COR-L47 (cell line): ENCODE measurements at regions not wholly inside any gene's neighbourhood (a gene's known extent, or its start where the extent isn't known, plus 50 kb on each side); places are given as distances from the start of the nearest gene placed in this dataset.

ENCODE experiments used
- DNase-seq: peaks from one replicate; lab custom pipeline; 2025; lab: John Stamatoyannopoulos, UW

DNA sequence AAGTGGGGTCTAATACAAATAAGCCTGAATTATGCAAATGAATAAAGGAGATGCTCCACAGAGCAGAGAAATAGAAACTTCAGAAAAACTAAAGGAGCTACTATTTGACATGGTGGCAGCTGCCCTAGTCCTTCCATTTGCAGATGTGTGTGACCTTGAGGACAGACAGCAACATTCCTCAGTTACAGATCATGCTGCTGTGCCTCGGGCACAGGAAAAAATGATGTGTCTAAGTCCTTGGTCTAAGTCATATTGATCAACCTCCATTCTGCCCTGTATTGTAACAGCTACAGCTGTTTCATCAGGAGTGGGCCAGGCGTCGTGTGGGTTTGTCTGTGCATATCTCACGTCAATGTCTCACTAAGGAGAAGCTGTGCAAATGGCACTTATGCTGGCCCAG, 710.4 kb downstream of the TNS3 start:
- no peak for DNase-seq

DNA sequence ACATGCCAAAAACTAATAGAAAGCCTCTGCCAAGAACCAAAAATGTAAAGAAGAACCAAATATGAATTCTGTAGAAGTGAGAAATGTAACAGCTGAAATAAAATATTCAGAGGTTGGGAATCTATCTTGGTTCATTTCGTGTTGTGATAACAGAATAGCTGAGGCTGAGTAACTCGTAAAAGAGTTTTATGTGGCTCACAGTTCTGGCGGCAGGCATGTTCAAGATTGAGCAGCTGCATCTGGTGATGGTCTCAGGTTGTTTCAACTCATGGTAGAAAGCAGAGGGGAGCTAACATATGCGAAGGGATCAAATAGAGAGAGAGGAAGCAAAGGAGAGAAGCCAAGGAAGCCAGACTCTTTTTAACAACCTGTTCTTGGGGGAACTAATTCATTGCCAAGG, 717.2 kb downstream of the TNS3 start:
- no peak for DNase-seq

DNA sequence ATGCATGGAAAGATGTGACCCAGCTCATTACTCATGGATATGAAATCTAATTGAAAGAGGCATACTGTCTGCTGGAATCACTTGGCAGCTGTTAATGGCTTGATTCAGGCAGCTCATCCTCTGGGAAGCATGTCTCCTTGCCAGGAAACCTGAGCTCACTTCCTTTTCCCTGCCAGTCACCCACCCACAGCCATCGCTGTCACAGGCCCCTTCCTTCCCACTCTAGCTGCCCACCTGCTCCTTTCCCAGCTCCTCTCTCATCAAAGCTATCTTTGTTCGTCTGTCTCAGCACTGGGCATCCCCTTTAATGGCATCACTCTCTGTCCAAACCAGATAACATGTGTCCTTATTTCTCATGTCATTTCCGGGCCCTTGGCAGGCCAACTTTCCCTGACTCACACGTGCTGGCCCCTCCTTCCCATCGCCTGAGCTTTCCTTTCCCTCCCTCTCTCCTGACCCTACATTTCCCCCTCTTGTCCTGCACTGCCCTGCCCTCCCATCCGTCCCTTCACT, 721.9 kb downstream of the TNS3 start:
- no peak for DNase-seq

DNA sequence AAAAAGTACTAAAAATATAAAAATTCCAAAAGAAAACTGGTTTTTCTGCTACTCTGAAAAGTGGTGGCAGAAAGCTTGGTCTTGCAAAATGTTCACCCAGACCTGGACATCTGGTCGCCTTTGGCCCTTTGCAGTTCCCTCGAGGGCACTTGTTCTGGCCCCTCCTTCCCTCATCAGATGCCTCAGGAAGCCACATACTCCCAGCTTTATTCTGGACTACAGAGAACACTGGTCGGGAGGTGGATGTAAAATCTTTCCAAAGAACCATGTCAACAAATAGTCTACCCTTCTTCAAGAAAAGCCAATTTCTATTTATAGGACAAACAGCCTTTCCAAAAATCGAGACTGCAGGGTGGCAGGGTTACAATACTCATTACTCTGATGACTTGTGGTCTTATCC, 726.1 kb downstream of the TNS3 start:
- DNase-seq = no peak

DNA sequence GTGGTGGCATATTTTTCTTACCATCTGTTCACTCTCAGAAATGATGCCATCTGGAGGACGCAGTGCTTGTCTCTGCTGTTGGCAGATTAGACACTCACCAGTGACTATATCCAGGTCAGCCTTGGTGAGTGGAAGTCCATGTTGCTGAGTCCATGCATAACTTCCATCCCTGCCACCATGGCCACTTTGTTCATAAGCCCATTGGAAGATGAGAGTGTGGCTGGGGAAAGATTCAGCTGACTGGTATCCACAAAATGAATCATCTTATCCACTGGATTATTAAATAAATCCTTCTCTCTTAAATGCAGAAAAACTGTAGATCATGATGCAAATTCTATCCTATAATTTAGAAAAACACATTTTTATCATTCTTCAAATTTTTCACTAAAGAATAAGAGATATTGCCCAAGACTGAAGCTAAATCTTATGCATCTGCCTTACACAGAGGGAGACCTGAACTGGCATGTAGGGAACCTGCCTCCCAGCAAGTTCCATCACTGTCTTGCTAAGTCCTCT, 726.9 kb downstream of the TNS3 start:
- no peak for DNase-seq

DNA sequence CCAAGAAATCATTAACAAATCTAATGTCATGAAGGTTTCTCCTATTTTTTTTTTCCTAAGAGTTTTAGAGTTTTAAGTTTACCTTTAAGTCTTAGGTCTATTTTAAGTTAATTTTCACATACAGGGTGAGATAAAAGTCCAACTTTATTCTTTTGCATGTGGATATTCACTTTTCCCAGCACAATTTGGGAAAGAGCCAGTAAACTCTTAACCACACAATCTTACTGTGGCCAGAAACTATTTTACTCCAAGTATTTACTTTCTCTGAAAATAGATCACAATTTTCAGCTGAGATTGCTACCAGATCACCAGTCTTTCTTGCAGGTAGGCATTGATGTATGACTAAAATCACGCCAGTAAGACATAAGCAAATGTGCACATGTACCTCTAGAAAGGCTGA, 728.5 kb downstream of the TNS3 start:
- no peak for DNase-seq

DNA sequence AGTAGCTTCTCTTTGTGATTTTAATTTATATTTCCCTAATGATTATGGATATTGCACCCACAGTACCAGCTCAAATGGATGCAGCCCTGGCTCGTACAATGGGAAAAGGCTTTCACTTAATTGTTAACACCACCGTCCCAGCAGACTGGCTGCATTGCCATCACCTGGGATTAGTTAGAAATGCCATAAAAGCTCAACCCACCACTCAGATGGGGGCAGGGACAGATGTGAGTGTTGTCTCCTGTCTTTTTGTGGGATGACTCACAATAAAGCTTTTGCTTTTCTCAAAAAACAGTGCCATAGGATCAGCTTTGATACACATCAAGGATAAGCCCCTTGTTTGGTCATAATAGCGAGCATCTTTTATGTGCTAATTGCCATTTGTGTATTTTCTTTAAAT, 729.1 kb downstream of the TNS3 start:
- DNase-seq = no peak

DNA sequence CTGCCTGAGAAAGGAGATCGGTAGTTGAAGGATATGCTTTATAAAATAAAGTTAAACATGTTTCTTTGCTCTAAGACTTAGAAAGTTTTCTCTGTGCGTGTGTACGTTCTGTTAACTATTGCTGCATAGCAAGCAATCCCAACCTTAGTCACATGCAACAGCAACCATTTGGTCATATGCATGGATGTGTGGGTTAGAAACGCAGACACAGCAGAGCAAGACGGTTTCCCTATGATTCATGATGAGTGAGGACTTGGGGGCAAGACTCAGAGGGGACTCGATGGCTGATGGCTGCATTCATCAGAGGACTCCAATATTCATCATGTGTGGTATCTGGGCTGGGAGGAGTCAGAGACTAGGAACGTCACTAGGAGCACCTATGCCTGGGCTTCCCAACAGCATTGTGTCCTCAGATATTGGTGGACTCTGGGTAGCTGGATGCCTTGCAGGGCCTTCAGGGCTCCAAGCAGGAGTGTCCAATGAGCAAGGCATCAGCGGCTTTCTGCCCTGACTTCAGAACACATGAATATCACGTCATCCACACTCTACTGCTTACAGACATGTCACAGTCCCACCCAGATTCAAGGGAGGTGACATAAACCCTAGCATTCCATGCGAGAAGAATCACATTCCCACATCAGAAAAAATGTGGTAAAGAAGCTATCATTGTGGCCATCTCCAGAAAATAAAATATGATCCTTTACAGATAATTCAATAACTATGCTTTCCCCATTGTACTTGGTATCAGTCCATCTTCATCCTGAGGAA, 731.2 kb downstream of the TNS3 start:
- no peak for DNase-seq

DNA sequence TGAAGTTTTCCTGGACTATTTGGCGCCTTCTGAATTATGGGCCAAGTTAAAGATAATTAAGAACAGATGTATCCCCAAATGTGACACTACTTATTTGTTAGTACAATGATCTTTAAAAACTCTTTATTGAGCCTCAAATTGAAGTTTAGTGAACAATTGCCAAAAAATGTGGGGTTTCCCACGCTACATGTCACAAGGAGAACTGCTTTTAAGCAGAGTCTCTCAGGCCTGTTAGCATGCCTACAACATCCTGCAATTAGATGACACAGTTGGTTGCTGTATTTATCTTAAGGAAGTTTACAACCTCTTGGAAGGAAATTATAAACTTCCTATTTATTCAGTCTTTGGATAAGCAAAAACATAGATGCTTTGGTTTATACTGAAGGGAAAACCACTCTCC, 733.0 kb downstream of the TNS3 start:
- no peak for DNase-seq

DNA sequence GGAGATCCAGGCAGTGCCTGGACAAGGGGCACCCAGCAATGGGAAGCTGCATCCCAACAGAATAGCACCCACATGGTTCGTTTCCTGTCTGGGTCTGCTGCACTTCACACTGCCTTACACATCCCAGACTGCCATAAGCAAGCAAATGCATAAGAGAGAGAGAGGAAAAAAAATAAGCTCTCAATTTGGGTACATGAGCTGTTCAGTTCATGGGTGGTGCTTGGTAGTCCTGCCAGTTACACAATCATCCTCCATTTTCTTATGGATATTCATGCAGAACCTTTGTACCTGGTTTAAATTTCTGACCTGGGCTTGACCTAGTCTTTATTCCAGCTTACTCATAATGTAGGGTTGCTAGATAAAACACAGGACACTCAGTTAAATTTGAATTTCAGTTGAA, 733.6 kb downstream of the TNS3 start:
- no peak for DNase-seq

DNA sequence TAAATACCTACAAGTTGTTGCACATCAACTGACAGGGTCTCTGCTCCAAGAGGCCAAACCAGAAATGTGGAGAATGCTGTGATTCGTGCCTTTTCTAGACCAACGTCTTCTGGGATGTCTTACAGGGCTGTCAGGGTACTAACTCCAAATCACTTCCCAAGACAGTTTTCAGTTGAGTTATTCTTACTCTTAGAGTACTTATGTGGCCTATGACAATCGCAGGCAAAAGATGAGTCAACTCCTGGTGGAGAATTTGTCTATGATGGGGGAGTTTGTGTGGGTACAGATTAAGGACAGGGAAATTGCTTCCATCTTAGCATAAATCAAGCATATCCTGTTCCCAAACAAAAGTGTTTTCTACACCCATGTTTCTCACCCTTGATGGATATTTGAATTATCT, 734.8 kb downstream of the TNS3 start:
- DNase-seq = no peak

DNA sequence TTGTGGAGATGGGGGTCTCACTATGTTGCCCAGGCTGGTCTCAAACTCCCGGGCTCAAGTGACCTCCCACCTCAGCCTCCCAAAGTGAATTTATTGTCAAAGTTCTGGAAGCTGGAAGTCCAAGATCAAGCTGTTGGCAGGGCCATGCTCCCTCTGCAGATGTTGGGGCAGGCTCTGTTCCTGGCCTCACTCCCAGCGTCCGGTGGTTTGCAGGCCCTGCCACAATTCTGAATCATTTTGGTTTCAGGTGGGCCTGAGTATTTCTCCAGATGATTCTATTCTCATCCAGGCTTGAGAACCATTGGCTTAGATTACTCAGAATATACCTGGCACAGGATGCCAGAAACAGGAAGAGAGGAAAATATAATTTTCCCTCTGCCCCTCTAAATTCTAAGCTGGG, 737.4 kb downstream of the TNS3 start:
- DNase-seq = no peak

DNA sequence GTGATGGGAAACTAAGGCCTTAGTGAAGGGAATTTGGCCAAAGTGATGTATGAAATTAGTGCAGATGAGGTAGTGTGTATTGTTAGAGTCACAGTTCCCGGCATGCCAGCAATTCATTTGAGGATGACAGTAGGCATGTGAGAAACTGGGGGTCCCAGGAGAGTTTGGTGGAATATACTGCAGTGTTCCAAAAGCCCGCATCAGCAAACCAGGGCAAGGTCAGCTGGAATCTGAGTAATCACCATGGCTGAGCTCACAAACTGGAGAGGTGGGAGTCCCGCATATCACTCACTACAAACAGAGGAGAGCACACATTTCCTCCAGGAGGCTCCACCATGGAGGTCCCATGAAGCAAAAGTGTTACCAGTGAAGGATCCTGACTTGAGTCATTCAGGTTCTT, 740.7 kb downstream of the TNS3 start:
- DNase-seq = no peak

DNA sequence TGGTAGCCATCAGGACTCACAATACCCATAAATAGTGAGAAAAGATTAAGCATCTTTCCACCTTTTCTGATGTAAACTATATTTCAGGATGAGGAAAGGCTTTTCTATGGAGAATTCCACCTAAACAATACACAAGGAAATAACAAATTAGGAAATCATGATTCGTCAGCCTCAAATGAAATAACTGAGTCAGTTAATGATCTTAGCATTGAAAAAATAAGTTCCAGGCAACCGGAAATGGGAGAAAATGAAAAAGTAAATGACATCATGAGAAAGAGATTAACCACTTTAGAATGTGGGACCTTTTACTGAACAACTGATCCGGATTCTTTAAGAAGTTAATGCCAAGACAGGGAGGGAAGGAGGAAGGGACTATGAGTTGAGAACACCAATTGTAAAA, 742.3 kb downstream of the TNS3 start:
- no peak for DNase-seq

DNA sequence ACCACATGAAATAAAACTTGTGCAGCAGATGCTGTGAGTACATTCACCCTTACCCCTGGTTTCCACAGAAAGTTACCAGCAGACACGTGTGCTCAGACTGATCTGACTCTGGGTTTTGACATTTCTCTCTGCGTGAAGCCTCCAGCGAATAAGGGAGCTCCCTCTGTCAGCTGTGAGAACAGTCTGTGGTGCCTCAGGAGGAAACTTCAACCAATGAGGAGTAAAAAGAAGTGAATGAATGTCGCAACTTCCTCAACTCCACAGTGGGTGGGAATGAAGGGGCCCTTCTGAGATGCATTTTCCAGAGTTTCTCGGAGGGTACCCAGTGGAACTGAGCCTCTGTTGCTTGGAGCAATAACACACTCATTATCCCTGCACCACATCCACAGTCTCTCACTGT, 743.4 kb downstream of the TNS3 start:
- DNase-seq = no peak

DNA sequence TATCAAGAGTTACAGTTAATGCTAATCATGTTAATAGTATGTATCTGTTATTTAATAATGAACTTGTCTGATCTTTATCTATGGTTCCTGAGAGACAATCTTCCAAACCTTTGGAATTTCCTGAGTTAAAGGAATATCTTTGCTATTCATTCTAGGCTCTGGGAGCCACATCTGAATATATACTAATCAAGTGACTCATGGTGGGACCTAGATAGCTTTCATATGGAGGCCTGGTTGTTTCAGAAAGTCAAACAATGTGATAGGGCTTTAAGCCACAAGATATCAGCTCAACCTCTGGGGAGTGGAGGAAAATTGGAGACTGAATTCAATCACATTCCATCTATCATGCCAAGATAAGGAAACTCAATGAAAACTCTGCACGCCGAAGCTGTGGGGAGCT, 746.4 kb downstream of the TNS3 start:
- no peak for DNase-seq

DNA sequence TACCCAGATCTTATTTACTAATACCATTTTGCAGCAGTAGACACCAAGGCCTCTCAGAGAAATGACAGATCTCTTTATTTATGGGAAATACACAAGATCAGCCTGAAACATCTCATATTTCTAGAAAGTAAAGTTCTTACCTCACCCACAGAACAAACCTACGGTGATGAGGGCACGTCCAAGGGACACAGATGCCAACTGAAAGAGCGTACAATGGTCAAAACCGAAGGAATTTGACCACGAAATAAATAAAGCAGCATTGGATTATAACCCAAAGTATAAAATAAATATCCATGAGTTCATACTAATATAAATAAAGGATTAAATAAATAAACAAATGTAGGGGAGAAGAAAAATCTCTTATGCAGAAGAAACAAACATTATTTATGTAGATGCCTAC, 747.0 kb downstream of the TNS3 start:
- no peak for DNase-seq

DNA sequence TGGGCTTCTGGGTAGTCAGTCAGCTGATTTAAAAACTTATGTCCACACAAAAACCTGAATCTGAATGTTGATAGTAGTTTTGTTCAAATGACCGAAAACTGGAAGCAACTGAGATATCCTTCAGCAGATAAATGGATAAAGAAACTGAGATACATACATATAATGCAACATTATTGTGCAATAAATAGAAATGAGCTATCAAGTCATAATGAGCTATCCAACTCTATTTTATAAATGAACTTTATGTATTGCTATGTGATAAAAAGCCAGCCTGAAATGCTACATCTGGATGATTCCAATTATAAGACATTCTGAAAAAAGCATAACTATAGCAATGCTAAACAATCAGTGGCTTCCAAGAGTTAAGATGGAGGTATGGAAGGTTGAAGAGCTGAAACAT, 748.7 kb downstream of the TNS3 start:
- no peak for DNase-seq

DNA sequence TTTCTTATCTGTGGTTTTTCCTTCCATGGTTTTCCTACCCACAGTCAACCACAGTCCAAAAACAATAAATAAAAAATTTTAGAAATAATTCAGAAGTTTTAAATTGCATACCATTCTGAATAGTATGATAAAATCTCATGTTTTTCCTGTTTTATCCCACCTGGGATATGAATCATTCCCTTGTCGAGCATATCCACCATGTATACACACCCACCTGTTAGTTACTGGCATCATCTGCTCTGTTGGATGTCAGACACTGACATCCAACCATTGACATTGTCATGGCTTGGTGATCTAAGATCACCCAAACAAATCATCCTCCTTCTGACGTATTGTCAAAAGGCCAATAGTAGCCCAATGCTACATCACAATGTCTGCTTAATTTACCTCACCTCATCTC, 749.8 kb downstream of the TNS3 start:
- DNase-seq = no peak

DNA sequence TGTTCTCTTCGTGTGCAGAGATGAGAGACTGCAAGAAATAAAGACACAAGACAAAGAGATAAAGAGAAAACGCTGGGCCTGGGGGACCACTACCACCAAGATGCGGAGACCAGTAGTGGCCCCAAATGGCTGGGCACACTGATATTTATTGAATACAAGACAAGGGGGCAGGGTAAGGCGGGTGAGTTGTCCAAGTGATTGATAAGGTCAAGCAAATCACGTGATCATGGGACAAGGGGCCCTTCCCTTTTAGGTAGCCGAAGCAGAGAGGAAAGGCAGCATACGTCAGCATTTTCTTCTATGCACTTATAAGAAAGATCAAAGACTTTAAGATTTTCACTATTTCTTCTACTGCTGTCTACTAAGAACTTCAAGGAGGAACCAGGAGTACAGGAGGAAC, 762.1 kb downstream of the TNS3 start:
- DNase-seq = no peak

DNA sequence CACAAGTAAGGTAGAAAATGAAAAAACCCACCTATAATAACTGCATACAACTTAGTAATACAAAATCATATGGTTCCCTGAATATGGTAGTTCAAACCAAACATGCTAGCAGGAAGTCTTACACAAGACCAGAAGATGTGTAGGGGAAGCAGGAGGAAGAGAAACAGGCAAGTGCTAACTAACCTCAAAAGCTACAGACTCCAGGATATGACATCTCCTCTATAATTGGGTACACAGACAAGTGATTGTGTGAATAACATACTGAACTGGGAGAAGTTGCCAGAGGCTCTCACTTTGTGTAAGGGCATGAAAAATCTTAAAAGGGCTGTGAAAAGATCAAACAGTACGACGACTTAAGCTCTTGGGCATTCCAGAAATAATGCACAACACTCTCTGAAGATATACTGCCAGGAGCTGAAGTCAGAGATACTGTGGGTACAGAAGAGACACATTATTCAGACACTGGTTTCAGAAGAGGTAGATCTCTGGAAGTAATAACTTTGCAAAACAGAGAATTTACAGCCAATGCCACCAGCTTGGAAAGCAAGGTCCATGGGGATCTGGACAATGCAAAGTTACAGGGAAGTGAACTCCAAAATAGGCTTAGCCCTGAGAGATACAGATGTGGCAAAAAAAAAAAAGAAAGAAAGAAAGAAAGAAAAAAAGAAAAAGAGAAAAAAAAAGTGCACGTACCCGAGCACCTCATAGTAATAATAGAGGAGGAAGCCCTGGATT, 767.2 kb downstream of the TNS3 start:
- no peak for DNase-seq

DNA sequence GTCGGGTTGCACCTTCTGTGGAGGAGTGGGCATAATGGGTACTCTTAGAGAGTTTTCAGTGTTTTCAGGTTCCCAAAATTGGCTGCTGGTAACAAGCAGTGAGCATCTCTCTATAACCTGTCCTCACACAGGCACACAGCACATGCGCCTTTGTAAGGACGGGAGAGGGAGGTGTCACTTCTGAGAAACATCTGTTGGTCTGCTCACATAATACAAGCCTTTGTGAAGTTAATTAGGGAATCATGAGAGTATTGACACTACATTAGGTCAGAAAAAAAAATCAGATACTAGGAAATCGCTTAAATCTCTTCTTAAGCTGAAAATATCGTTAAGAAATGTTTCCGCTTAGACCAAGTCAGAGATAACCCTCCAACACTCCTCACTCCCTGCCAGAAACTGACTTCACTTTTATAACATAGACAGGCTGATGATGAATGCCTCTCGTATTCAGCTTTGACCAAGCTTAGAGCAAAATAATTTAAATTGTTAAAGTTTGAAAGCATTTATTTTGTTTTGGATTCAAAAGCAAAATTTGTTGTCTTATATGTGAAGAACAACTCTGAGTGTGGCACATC, 769.7 kb downstream of the TNS3 start:
- no peak for DNase-seq

DNA sequence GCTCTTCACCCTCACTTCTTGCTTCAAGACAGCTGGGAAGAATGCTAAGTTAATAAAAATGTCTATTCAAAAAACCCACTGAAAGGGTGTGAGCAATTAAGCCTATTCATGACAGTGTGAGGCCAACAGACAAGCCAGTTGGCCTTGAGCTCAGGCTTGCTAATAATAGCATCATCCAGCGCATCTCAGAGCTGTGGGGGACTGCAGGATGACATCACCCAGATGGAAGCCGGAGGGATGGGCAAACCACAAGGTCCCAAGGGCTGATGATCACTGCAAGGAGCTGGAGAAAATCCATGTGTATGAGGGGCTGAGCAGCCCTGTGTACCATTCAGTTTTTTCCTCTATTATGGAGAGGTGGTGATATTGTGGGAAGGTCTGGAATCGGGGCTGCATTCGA, 770.4 kb downstream of the TNS3 start:
- no peak for DNase-seq
